ENCODE measurements at regions not wholly inside any gene's neighbourhood (a gene's known extent, or its start where the extent isn't known, plus 50 kb on each side); places are given as distances from the start of the nearest gene placed in this dataset.

GRCh38 chr4:96395747-96396146 is 555.9 kb downstream of the PDHA2 start:
- Histone ChIP-seq H3K27ac (ENCODE audit: low read depth, low read length, poor library complexity, severe bottlenecking) (no peak overlapping the region), H3K4me3 (ENCODE audit: low read depth, low read length, poor library complexity, severe bottlenecking) (no peak overlapping the region), H3K9me3 (ENCODE audit: low read depth, low read length, poor library complexity, severe bottlenecking) (no peaks in the 10 kb centered on the region), H3K27me3 (replicated peaks; ENCODE audit: insufficient read depth, low read depth, low read length, poor library complexity) (no peaks in the 10 kb centered on the region), H3K36me3 (ENCODE audit: insufficient read depth, low read length, poor library complexity, severe bottlenecking) (no peaks in the 10 kb centered on the region), H3K4me1 (ENCODE audit: insufficient read depth, low read length, poor library complexity, severe bottlenecking) (no peaks in the 10 kb centered on the region)
- POLR2A ChIA-PET (ENCODE audit: low non-redundant PET) = no interaction called here
- CTCF ChIA-PET = no interaction called here
- TF ChIP-seq EZH2 (IDR thresholded peaks at IDR 0.05; ENCODE audit: borderline replicate concordance, low read depth, low read length, poor library complexity, severe bottlenecking) (no peak), CTCF (conservative IDR thresholded peaks at IDR 0.05; ENCODE audit: low read depth, low read length) (no peak)
- no peak for DNase-seq (ENCODE audit: low spot score)
- no TSS peak for BruUV-seq (replicated peaks)
- intact Hi-C loops (cut with micrococcal nuclease; ENCODE audit: unreplicated experiment) = no loop called here

GRCh38 chr4:96406742-96407141 is 566.8 kb downstream of the PDHA2 start:
- Histone ChIP-seq H3K36me3 (ENCODE audit: insufficient read depth, low read length, poor library complexity, severe bottlenecking) (no peaks in the 10 kb centered on the region), H3K9me3 (ENCODE audit: low read depth, low read length, poor library complexity, severe bottlenecking) (no peaks in the 10 kb centered on the region), H3K4me1 (ENCODE audit: insufficient read depth, low read length, poor library complexity, severe bottlenecking) (peaks cover 4% of the 10 kb centered on the region), H3K4me3 (ENCODE audit: low read depth, low read length, poor library complexity, severe bottlenecking) (no peak overlapping the region), H3K27me3 (replicated peaks; ENCODE audit: insufficient read depth, low read depth, low read length, poor library complexity) (no peaks in the 10 kb centered on the region), H3K27ac (ENCODE audit: low read depth, low read length, poor library complexity, severe bottlenecking) (no peak overlapping the region)
- no peak for DNase-seq (ENCODE audit: low spot score)
- intact Hi-C loops (cut with micrococcal nuclease; ENCODE audit: unreplicated experiment) = no loop called here
- ChIA-PET POLR2A (ENCODE audit: low non-redundant PET) (no interaction called here), CTCF (no interaction called here)
- no peak for TF ChIP-seq EZH2 (IDR thresholded peaks at IDR 0.05; ENCODE audit: borderline replicate concordance, low read depth, low read length, poor library complexity, severe bottlenecking)
- TF ChIP-seq CTCF (conservative IDR thresholded peaks at IDR 0.05; ENCODE audit: low read depth, low read length) = no peak
- no TSS peak for BruUV-seq (replicated peaks)

- Histone ChIP-seq H3K4me1 (ENCODE audit: insufficient read depth, low read length, poor library complexity, severe bottlenecking) (peaks cover 4% of the 10 kb centered on the region), H3K36me3 (ENCODE audit: insufficient read depth, low read length, poor library complexity, severe bottlenecking) (no peaks in the 10 kb centered on the region), H3K9me3 (ENCODE audit: low read depth, low read length, poor library complexity, severe bottlenecking) (no peaks in the 10 kb centered on the region), H3K4me3 (ENCODE audit: low read depth, low read length, poor library complexity, severe bottlenecking) (no peak overlapping the region), H3K27ac (ENCODE audit: low read depth, low read length, poor library complexity, severe bottlenecking) (no peak overlapping the region), H3K27me3 (replicated peaks; ENCODE audit: insufficient read depth, low read depth, low read length, poor library complexity) (no peaks in the 10 kb centered on the region)
- ChIA-PET CTCF (no interaction called here), POLR2A (ENCODE audit: low non-redundant PET) (no interaction called here)
- no TSS peak for BruUV-seq (replicated peaks)
- intact Hi-C loops (cut with micrococcal nuclease; ENCODE audit: unreplicated experiment) = no loop called here
- no peak for DNase-seq (ENCODE audit: low spot score)
- TF ChIP-seq CTCF (conservative IDR thresholded peaks at IDR 0.05; ENCODE audit: low read depth, low read length) (no peak), EZH2 (IDR thresholded peaks at IDR 0.05; ENCODE audit: borderline replicate concordance, low read depth, low read length, poor library complexity, severe bottlenecking) (no peak)
These were observed 567.3 kb downstream of the PDHA2 start for GRCh38 chr4:96407225-96407624.

Data from A673 (cell line).